GM21423 (cell line): ENCODE measurements at regions not wholly inside any gene's neighbourhood (a gene's known extent, or its start where the extent isn't known, plus 50 kb on each side); places are given as distances from the start of the nearest gene placed in this dataset.
"Not testable (repeated sequence)": the region's sequence is repeated elsewhere in the genome, so short reads cannot be mapped to it uniquely, and the experiment has no call there.

Experiments used
- ATAC-seq: cut with Tn5 transposase; IDR thresholded peaks from one replicate; pipeline ENCODE4 v1.9.1; 2021; ENCODE audit warnings: mild to moderate bottlenecking, moderate library complexity; ENCODE audit not compliant: unreplicated experiment

DNA sequence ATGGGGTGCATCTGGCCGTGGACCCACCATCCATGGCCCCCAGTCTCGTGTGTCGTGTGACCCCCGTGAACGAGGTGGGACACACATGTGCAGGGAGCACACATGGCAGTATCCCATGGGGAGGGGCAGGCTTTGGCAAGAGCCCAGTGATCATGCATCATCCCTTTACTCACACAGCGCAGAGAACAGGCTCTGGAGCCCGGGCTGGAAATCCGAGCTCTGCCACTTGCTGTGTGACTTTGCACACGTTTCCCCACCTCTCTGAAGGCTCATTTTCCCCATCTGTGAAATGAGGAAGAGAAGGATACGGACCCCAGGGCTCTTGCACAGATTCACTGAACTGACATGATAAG lies 119.9 kb downstream of the PHETA1 start:
- ATAC-seq: no peak

- ATAC-seq: no peak
Observed at GRCh38 chr12:111248236-111249017, 120.5 kb downstream of the PHETA1 start.

DNA sequence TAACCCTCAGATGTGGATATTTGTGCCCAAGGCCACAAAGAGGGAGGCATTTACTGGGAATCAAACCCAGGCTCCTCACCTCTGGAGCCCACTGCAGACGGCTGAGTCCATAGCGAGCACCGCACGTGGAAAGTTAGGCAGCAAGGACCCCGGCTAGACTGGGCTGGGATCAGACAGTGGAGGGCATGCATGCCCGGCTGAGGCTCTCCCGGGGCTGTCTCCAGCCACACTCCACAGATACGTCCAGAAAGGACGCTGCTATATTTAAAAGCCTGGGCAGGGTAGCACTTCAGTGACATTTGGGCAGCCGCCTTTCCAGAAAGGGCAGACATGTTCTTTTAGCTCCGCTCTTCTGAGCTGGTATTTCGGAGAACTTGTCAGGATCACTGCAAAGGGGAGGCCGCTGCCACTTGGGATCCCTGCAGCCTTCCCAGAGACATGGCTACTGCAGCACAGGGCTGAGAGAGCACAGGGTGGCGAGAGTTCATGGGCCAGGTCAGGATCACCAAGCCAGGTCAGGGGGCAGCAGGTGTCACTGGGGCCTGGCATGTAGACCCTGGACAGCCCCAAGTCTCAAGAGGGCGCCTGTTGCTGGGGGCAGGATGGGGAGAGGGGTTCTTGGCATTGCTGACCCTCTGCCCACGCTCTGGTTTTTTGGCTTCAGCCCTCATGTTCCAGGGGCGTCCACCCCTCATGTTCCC lies 121.7 kb downstream of the PHETA1 start:
- ATAC-seq: no peak

GRCh38 chr12:111246477-111247011 lies 122.4 kb downstream of the PHETA1 start:
- ATAC-seq: no peak

DNA sequence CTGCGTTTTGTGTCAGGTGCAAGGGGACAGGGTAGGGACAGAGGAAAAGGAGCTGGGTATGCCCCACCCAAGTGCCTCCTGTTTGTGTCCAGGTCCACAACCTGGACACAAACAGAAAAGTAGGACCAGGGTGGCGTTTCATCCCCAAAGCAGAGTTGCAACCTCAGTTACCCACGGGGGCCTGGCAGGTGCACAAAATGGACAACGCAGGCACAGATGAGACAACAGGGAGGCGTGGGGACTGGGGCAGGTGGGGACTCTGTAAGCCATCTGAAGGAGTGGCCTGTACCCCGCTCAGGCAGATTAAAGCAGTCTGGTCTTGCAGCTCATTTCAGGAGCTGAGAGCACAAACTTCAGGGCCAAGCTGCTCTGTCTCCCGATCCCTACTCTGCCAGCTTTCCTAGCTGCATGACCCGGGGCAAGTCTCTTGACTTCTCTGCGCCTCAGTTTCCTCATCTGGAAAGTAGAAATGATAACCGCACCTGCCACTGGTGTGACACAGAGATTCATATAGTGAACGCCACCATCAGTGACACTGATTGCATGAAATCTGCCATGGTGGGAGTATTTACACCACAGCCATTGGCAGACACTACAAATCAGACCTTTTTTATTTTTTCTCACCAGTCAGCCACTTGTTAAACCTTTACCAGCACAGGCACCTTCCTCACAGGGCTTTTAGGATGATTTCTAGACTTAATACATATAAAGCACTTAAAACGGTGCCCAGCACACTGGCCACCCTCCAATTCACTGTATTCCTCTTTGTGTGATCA lies 123.0 kb downstream of the PHETA1 start:
- no peak for ATAC-seq

DNA sequence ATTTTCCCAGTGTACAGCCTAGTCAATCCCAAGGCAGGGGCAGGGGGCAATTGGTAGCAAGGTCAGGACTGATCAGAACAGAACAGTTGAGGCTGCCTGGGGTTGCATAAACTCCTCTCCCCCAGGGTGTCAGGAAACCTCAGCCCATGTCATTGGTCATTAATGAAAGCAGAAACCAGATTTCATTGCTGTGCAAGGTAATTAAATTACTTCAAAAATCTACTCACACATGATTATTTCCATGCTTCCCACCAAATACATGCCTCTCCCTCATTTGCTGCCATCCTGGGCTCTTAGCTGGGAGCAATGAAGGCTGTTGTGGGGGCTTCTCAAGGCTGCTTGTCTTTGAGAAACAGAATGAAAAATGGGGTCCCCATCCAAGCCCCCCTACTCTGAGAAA lies 124.2 kb downstream of the PHETA1 start:
- ATAC-seq: no peak

GRCh38 chr12:111242817-111243216 lies 126.1 kb downstream of the PHETA1 start:
- ATAC-seq: not testable (repeated sequence)

DNA sequence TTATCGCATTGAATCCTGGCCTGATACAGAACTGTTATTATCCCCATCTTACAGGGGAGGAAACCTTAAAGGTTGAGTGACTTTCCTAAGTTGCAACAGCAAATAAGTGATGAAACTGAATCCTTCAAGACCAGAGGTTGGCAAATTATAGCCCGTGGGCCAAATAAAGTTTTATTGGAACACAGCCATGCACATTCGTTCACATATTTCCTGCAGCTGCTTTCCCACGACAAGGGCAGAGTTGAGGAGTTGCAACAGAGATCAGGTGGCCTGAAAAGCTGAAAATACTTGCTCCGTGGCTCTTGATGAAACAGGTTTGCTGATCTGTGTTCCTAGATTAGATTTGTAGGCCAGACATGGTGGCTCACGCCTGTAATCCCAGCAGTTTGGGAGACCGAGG lies 126.7 kb downstream of the PHETA1 start:
- ATAC-seq: no peak

DNA sequence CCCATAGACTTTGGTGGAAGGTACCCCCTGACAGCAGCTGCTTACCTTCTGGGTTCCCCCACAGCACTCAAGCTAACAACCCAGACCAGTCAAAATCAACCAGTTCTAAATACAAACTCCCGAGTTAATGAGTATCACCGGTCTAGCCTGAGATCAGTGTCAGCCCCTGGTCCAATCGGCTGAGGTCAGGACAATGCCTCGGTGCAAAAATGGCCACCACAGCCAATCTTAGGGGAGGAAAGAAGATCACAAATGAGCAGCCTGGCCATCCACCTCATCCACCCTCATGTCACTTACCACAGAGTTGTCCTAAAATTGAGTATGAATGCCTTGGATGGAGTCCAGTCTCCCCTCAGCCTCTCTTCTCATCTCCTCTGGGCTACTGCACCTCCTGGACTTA lies 128.5 kb downstream of the PHETA1 start:
- no peak for ATAC-seq

DNA sequence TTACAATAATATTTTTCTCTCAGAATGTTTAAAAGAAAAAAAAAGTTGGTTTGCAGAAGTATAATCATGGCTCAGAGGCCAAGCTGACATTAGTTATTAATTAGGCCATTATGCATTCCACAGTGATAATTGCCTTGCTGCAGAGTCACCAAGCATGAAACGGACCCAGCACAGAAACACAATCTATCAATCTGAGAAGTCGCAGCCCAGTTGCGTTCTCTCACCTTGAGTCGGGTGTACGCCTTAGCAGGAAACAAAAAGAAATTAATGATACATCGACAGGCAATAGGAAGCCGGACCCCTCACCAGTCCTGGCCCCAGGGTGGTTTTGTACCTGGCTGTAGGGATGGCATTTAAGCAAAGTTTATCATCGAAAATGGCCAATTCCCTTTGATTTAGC lies 129.7 kb downstream of the PHETA1 start:
- no peak for ATAC-seq

DNA sequence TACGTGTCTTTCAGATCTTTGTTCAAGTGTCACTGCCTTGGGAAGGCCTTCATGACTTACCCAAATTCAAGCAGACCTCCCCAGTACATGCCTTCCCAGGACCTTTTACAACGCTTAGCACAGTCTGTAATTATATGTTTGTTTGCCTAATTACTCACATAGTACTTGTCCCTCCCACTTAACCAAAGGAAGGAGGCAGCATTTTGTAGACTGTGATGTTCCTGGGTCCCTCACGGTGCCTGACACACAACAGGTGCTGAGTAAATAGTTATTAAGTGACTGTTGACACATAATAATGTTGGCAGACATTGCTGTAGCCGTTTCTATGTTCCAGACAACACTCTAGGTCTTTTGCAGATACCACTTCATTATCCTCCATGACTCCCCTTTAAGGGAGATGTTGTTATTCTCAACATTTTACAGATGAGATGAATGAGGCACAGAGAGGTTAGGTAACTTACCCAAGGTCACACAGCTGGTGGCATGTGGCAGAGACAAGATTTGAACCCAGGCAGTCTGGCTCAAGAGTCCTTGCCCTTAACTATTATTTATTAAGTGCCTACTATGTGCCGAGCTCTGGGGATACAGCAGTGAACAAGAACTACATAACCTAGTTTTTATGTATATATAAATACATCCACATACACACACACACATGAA lies 130.7 kb downstream of the PHETA1 start:
- no peak for ATAC-seq

- ATAC-seq: not testable (repeated sequence)
Observed at GRCh38 chr12:111234491-111234890, 134.4 kb downstream of the PHETA1 start.

DNA sequence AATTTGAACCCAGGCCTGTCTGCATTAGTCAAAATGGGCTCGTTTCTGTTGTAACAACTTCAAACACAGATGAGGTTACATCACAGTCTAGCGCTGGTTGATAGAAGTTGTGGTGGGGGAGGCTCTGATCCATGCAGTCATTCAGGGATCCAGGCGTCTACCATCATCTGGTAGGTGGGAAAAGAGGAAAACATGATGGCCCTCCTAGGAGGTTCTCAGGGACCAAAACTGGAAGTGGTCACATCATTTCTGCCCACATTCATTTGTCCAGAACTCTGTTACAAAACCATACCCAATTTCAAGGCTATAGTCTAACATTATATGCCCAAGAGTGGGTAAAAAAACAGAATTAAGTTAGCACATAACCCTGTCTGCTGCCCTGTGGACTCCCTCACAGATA lies 135.1 kb downstream of the PHETA1 start:
- no peak for ATAC-seq

- no peak for ATAC-seq
Observed at GRCh38 chr12:111230649-111231048, 138.2 kb downstream of the PHETA1 start.

GRCh38 chr12:111228916-111229666 lies 139.8 kb downstream of the PHETA1 start:
- no peak for ATAC-seq

DNA sequence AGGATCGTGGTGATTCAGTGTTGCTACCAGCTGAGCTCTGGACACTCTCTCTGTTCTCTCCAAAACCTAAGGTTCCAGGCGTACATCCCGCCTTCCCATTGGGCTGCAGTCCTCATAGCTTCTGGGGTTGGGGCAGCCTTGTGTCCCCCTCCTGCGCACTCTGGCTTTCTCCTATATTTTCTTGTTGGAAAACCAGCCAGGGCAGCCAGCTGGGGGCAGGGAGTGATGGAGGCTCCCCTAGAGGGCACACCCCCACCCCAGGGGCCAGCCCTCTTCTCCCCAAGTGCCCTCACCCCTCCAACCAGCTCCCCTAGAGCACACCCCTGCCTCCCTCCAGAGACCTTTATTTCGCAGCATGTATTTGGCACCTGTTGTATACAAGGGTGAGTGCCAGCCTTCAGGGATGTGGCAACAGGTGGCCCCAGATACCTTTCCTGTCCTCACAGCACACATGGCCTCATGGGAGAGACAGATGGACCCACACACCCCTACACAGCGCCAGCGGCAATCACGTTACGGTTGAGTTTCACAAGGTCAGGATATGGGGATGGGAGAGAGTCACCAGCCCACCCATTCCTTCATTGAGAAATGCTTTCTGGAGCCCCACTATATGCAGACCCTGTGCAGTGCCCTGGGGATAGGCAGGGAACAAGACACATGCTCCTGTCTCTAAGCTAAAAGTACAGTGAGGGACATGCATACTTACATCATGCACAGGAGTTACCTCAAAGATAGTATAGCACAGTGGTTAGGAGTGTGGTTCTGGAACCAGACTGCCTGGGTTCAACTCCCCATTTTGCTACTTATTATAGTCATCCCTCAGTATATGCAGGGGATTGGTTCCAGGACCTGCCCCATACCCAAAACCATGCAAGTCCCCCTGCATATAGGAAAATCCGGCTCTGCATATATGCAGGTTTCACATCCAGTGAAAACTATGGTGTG lies 141.1 kb downstream of the PHETA1 start:
- no peak for ATAC-seq

DNA sequence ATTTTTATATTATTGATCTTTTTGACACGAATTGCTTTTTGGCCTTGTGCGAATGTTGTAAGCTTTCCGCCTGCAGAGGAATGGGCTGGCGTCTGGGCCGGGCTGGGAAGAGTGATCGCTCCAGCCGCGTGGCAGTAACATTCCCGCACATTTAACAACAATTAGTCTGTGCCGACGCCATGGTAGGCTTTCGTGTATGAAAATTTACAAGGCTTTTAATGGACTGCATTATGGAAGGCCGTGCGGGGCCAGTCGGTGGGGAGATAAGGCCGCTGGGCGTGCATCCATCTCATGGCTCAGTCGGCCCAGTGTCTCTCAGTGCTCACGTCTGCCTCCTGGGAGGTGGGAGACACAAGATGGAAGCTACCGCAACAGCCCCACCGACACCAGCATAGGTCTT lies 142.2 kb downstream of the PHETA1 start:
- ATAC-seq: no peak

DNA sequence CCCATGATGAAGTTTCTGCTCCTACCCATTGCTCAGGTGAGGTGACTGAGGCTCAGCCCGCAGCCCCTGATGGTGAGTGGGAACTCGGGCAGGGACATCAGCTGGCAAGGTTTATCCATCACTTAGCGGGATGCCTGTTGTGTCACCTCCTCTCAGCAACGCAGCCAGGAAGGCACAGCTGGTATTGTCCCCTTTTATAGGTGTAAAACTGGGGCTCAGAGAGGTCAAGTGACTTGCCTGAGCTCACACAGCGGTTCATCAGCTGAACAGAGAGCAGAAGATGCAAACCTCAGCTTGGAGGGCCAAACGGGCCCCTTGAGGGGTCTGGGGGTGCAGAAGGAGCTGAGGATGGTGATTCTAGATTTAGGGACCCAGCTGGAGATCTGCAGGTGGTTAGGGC lies 143.6 kb downstream of the PHETA1 start:
- no peak for ATAC-seq
